ENCODE measurements at regions not wholly inside any gene's neighbourhood (a gene's known extent, or its start where the extent isn't known, plus 50 kb on each side); places are given as distances from the start of the nearest gene placed in this dataset.

DNA sequence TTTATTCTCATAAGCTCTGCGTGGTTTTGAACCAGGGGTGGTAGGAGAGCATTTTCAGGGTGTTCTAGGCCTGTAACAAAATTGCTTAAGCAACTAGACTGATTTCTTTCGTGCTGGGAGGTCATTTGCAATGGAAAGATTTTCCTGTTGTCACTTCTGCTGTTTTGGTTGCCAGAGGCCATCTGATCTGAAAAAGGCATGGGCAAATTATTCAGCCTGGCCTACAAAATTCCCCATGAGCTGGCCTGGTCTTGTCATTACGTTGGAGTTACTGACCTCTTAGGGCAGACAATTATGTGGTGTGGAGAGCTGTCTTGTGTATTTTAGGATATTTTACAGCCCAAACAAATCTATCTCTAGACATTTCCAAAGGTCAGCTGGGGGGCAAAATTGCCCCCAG is 444.4 kb upstream of the DAB1 start:
- no peak for DNase-seq (ENCODE audit: low spot score)

- no peak for DNase-seq (ENCODE audit: low spot score)
Measured at GRCh38 chr1:57866998-57867397, 443.1 kb upstream of the DAB1 start.

DNA sequence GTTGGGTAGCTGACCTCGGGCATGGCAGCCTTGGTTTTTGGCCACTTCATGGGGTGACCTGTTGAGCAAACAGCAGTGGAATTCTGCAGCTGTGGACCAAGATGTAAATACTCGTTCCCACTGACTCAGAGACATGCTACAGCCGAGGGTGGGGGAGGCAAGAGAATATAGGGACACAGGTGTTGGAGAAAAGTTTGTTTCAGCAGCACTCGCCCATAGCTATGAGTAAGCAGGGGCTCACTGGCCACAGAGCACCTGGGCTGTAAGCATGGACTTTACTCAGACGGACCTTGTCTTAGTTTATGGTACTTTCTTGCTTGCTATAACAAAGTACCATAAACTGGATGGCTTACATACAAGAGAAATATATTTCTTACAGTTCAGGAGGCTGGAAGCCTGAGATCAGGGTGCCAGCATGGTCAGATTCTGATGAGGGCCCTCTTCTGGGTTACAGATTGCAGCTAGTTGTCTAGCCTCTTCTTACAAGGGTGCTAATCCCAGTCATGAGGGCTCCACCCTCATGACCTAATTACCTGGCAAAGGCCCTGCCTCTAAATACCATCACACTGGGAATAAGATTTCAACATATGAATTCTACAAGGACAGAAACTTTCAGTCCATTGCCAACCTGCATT is 437.2 kb upstream of the DAB1 start:
- no peak for DNase-seq (ENCODE audit: low spot score)

GRCh38 chr1:57860325-57860724 is 436.5 kb upstream of the DAB1 start:
- no peak for DNase-seq (ENCODE audit: low spot score)

DNA sequence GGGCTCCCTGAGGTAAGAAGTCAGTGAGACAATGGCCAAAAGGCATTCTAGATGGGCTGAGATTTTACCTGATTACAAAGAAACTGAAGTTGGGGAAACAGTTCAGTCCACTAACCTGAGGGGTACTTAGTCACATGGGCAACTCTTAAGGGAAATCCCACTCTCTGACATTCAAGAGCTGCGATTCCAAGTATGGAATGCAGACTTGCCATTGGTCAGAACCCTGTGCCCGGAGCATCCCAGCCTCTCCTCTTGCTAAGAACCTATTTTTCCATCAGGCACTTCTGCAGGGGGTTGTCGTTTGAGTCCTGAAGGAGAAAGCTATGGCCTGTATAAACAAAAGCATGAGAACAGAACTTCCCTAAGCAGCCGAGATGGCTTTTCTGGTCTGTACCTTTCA is 434.9 kb upstream of the DAB1 start:
- no peak for DNase-seq (ENCODE audit: low spot score)

- DNase-seq (ENCODE audit: low spot score): no peak
Measured at GRCh38 chr1:57857809-57858208, 433.9 kb upstream of the DAB1 start.

GRCh38 chr1:57854436-57854835 is 430.6 kb upstream of the DAB1 start:
- no peak for DNase-seq (ENCODE audit: low spot score)

GRCh38 chr1:57850176-57850940 is 426.5 kb upstream of the DAB1 start:
- no peak for DNase-seq (ENCODE audit: low spot score)

DNA sequence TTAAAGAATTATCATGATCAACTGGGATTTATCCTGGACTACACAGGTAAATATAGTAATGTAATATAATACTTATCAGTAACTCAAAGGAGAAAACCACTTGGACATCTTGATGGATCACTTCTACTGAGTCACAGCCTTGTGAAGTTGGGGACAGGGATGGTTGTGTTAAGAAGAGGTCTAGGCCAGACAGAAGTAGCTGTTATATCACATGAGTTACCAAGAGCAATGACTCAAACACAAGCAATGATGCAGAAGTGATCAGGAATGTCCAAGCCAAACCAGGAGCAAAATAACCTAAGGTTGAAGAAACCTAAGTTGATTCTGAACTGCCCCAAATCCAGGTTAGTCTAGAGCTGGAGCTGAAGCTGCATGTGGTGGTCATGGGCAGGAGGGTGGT is 424.5 kb upstream of the DAB1 start:
- no peak for DNase-seq (ENCODE audit: low spot score)

DNA sequence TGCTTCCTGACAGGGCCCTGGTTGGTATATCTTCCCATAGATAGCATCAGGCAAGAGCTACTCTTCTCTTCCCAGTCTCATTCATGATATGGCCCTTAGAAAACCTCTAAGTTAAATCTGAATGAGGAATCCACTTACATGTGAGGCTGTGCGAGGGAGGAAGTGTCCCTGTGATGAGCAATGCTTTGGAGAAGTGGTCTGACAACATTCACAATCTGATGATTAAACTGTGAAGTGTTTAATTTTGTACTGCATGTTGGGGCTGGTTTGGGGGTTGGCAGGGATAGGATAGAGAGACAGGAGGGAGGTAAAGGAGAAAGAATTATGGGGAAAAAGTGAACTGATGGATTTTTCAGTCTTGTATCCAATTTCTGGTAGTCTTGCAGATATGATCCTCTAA is 421.2 kb upstream of the DAB1 start:
- DNase-seq (ENCODE audit: low spot score): no peak

DNA sequence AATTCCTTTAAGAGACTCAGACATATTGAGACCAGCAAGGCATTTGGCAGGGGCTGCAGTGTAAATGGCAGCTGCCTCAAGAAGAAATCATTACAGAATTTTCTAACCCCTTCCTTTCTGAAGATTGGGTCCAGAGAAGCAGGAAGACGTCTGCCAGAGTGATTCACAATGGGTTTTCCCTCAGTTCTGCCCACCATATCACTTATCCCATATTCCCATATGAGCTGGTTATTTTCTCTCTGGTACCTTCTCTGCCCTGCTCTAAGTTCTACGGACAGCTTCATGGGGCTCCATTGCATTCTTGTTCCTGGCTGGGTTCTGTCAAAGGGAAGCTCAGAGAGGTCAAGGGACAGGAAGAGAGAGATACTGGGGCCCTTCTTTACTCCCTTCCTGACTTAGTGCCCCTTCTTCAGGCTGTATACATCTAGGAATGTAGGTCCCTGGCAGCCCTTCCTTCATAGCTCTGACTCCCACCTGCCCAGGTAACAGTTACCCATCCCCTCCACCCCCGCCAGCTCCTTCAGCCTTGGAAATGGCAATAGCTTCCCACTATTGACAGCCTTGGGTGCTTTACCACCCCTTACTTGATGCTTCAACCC is 420.6 kb upstream of the DAB1 start:
- no peak for DNase-seq (ENCODE audit: low spot score)

GRCh38 chr1:57843760-57844159 is 419.9 kb upstream of the DAB1 start:
- DNase-seq (ENCODE audit: low spot score): no peak

DNA sequence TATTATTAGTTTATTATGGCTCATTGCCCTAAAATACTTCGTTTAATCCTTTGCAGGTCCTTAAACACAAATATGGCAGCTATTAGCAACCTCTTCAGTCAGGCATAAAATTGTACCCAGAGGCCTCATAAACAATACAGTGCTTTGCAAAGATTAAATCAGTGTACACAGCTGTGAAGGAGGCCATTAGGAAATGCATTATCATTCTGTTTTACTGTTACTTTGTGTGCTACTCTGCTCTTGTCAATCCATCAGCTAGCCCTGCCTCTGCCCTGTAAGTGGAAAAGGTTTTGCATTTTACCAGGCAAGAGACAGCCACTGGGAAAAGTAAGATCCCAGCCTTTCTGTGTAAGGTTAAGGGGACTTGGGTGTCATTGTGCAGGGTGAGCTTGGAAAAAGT is 415.7 kb upstream of the DAB1 start:
- DNase-seq (ENCODE audit: low spot score): no peak

- no peak for DNase-seq (ENCODE audit: low spot score)
Measured at GRCh38 chr1:57839067-57839466, 415.2 kb upstream of the DAB1 start.

- DNase-seq (ENCODE audit: low spot score): no peak
Measured at GRCh38 chr1:57835620-57836019, 411.8 kb upstream of the DAB1 start.

- no peak for DNase-seq (ENCODE audit: low spot score)
Measured at GRCh38 chr1:57833296-57833695, 409.4 kb upstream of the DAB1 start.

- no peak for DNase-seq (ENCODE audit: low spot score)
Measured at GRCh38 chr1:57832612-57833011, 408.8 kb upstream of the DAB1 start.

DNA sequence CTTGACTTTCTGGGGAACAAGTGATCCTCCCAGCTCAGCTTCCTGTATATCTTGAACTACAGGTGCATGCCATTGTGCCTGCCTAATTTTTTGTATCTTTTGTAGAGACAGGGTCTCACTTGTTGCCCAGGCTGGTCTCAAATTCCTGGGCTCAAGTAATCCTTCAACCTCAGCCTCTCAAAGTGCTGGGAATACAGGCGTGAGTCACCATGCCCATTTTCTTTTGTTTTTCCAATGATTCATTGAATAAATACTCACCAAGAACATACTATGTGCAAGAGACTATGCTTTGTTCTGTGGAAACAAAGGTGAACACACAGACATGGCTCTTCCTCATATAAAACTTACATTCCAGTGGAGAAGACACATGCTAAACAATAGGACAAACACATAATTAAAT is 407.8 kb upstream of the DAB1 start:
- DNase-seq (ENCODE audit: low spot score): no peak

DNA sequence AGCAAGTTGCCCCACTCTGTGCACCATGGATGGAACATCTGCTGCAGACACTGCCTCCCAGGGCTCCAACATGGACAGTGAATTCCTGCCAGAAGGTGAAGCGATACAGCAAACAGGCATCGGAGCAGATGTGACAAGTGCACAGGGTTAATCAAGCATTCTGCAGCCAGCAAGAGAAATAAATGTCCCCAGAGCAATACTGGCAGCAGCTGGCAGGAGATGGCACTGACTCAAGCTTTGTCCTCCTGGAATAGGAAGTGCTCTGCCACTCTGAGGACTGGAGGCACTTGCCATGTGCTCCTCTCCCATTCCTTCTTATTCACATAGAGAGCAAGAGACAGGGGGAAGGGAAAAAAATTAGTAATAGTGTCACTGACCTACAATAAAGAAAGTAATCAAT is 402.7 kb upstream of the DAB1 start:
- DNase-seq (ENCODE audit: low spot score): no peak

DNA sequence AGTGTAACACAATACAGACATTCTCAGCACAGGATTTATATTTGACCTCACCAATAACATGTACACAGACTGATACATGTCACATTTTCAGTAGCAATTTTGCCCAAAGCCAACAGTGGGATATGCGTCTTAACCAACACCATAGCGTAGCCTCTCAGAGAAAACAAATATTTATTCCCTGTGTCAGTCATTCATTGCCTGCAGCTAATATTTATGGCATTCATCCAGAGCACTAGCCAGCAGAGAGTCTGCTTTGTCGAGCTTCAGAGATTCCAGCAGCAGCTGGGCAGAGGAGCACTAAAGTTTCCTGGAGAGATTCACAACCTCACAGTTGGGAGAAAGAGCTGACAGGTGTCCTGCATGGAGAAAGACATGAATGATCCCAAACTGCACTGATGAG is 400.7 kb upstream of the DAB1 start:
- no peak for DNase-seq (ENCODE audit: low spot score)

- no peak for DNase-seq (ENCODE audit: low spot score)
Measured at GRCh38 chr1:57820356-57821095, 396.7 kb upstream of the DAB1 start.

DNA sequence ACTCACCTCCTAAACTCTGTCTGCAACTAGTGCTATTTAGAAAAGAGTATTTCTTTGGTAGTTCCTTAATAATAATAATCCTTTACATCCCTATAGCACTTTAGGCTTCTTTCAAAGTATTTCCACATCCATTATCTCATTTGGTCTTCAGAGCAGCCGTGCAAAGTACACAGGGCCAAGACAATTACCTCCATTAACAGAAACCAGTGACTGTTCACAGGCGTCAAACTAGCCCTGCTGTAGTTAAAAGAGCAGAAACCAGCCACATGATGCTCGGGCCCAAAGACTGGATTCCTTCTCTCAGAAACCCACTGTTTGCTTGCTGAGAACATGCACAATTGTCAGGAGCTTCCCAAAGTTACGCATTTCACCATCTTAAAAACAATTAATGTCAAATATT is 396.0 kb upstream of the DAB1 start:
- DNase-seq (ENCODE audit: low spot score): no peak

DNA sequence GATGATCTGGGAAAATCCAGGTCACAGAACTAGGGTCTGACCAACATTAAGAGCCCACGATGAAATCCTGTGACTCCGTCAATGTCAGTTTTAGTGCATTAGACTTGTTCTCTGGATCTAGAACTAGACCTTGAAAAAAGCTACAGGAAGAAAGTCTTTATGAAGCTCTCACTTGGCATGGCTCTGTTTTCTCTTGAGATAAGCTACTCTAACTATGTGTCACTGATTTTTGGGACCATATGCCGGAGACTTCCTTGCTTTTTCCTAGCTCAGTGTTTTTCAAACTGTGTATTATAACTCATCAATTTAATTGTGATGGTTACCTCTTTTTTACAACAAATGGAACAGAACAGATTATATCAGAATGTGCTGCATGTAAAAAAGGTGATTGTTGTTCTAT is 379.7 kb upstream of the DAB1 start:
- DNase-seq (ENCODE audit: low spot score): no peak

All from germinal center (tissue), 1 donor.